HepG2 (cell line): ENCODE measurements at regions not wholly inside any gene's neighbourhood (a gene's known extent, or its start where the extent isn't known, plus 50 kb on each side); places are given as distances from the start of the nearest gene placed in this dataset.

ENCODE experiments used
- DPF2 ChIP-seq: sonication (generic); formaldehyde crosslinking; IDR thresholded peaks from 2 replicates; pipeline ENCODE4 v1.4.0; 2020; ENCODE audit warnings: mild to moderate bottlenecking, low read depth, missing genetic modification reagents, borderline replicate concordance
- EP300 ChIP-seq, 3 experiments: sonication (generic) in 1 of 3; formaldehyde crosslinking in 1 of 3; IDR thresholded peaks; 2 replicates each; pipeline versions ENCODE4 v1.5.1 to v1.6.1; 2011 to 2020; ENCODE audit warnings: low read depth in 2 of 3, low read length in 2 of 3, borderline replicate concordance in 1 of 3, improper control_type of control experiment in 1 of 3, mild to moderate bottlenecking in 1 of 3, missing genetic modification reagents in 1 of 3, moderate library complexity in 1 of 3
- FOXP4 ChIP-seq: sonication (generic); formaldehyde crosslinking; IDR thresholded peaks from 2 replicates; pipeline ENCODE4 v1.4.0; 2020; ENCODE audit warnings: missing genetic modification reagents
- GATAD2A ChIP-seq: IDR thresholded peaks from 2 replicates; pipeline ENCODE4 v1.6.1; 2016
- HMG20B ChIP-seq: conservative IDR thresholded peaks from 2 replicates; pipeline ENCODE4 v1.6.1; 2016; ENCODE audit warnings: missing genetic modification reagents, missing compliant biosample characterization
- KDM3A ChIP-seq: IDR thresholded peaks from 2 replicates; pipeline ENCODE4 v1.6.1; 2018; ENCODE audit warnings: low read depth, missing compliant biosample characterization
- KLF16 ChIP-seq, 2 experiments: sonication (generic) in 1 of 2; formaldehyde crosslinking in 1 of 2; IDR thresholded peaks; 2 replicates each; pipeline versions ENCODE4 v1.6.1 to v1.8.0; 2016 to 2023; ENCODE audit warnings: missing genetic modification reagents in 2 of 2, missing compliant biosample characterization in 1 of 2
- MEIS1 ChIP-seq: sonication (generic); formaldehyde crosslinking; IDR thresholded peaks from 2 replicates; pipeline ENCODE4 v1.9.0; 2021; ENCODE audit warnings: mild to moderate bottlenecking, missing genetic modification reagents, moderate library complexity, borderline replicate concordance
- RFX3 ChIP-seq: IDR thresholded peaks from 2 replicates; pipeline ENCODE4 v1.6.1; 2016; ENCODE audit warnings: missing biosample characterization, missing genetic modification reagents
- TBX2 ChIP-seq: sonication (generic); formaldehyde crosslinking; IDR thresholded peaks from 2 replicates; pipeline ENCODE4 v1.5.0; 2020; ENCODE audit warnings: missing genetic modification reagents, mild to moderate bottlenecking, borderline replicate concordance
- THRA ChIP-seq: sonication (generic); formaldehyde crosslinking; IDR thresholded peaks from 2 replicates; pipeline ENCODE4 v1.4.0; 2020; ENCODE audit warnings: missing genetic modification reagents, borderline replicate concordance
- ZBTB7B ChIP-seq: sonication (generic); formaldehyde crosslinking; IDR thresholded peaks from 2 replicates; pipeline ENCODE4 v1.4.0; 2020; ENCODE audit warnings: missing genetic modification reagents
- ZMYM3 ChIP-seq: sonication (generic); formaldehyde crosslinking; IDR thresholded peaks from 2 replicates; pipeline ENCODE4 v1.5.1; 2020; ENCODE audit warnings: mild to moderate bottlenecking, missing genetic modification reagents
- ZNF292 ChIP-seq: sonication (generic); formaldehyde crosslinking; IDR thresholded peaks from 2 replicates; pipeline ENCODE4 v1.8.1; 2022; ENCODE audit warnings: mild to moderate bottlenecking, low read depth, missing genetic modification reagents, borderline replicate concordance
- ZNF772 ChIP-seq: sonication (generic); formaldehyde crosslinking; IDR thresholded peaks from 2 replicates; pipeline ENCODE4 v1.5.0; 2020; ENCODE audit warnings: mild to moderate bottlenecking, missing genetic modification reagents
- TF ChIP-seq, protein P1 (sequence below): sonication (generic); formaldehyde crosslinking; IDR thresholded peaks from 2 replicates; pipeline ENCODE4 v1.4.0; 2020; ENCODE audit warnings: missing genetic modification reagents
- TF ChIP-seq, protein P2 (sequence below): sonication (generic); formaldehyde crosslinking; IDR thresholded peaks from 2 replicates; pipeline ENCODE4 v1.4.0; 2020; ENCODE audit warnings: missing genetic modification reagents
- TF ChIP-seq, protein P3 (sequence below): IDR thresholded peaks from 2 replicates; pipeline ENCODE4 v1.6.1; 2016; ENCODE audit warnings: mild to moderate bottlenecking

DNA sequence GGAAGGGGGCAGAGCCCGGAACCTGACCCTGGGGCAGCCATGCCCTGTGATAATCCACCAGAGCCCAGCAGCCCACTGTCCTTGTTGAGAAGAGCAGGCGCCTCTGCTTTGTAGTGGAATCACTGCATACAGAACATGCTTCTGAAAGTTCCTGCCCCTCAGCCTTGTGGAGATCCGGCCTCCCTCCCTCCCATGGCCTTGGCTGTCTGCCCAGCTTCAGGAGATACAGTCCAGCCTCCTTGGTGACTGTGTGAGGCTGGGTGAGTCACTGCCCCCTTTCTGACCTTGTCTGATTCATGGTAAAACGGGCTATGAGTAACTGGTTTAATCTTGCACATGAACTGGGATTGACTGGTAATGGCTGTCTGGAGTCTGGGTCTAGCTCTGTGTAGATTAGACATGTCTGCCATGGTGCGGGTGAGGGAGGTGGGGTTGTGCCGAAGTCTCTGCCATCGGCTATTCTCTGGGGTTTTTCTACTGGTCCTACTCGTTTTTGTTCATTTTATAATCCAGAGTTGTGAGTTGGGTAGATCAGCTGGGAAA, 144.0 kb upstream of the ZNF469 start (continued):
- peak; percentile 93 for TF ChIP-seq GATAD2A (CRISPR knock-in tag)
- TF ChIP-seq ZBTB7B = peak; percentile 71; the same call in 1 of the 2 replicates
- 0 out of 2 replicates have a peak, but pooled peaks have one; percentile 27 for TF ChIP-seq HMG20B
- peak; percentile 68; the same call in 1 of the 2 replicates for TF ChIP-seq ZMYM3
- 0 out of 4 replicates have a peak, but pooled peaks of 1 of the 2 experiments have one; percentile 27 for TF ChIP-seq EP300 (IDR thresholded peaks at IDR 0.05; ENCODE audit: low read depth in 2 of 2, low read length in 2 of 2)
- TF ChIP-seq EP300 (CRISPR knock-in tag; IDR thresholded peaks at IDR 0.05; ENCODE audit: borderline replicate concordance) = peak; percentile 47; the same call in 1 of the 2 replicates
- peak; percentile 36; the same call in 1 of the 2 replicates for TF ChIP-seq ZNF772
- TF ChIP-seq THRA (CRISPR knock-in tag) = peak; percentile 14; the same call in 1 of the 2 replicates
- TF ChIP-seq, protein P1, sequence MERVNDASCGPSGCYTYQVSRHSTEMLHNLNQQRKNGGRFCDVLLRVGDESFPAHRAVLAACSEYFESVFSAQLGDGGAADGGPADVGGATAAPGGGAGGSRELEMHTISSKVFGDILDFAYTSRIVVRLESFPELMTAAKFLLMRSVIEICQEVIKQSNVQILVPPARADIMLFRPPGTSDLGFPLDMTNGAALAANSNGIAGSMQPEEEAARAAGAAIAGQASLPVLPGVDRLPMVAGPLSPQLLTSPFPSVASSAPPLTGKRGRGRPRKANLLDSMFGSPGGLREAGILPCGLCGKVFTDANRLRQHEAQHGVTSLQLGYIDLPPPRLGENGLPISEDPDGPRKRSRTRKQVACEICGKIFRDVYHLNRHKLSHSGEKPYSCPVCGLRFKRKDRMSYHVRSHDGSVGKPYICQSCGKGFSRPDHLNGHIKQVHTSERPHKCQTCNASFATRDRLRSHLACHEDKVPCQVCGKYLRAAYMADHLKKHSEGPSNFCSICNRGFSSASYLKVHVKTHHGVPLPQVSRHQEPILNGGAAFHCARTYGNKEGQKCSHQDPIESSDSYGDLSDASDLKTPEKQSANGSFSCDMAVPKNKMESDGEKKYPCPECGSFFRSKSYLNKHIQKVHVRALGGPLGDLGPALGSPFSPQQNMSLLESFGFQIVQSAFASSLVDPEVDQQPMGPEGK = peak; percentile 80
- TF ChIP-seq, protein P2, sequence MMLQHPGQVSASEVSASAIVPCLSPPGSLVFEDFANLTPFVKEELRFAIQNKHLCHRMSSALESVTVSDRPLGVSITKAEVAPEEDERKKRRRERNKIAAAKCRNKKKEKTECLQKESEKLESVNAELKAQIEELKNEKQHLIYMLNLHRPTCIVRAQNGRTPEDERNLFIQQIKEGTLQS (CRISPR knock-in tag) = peak; percentile 72
- peak; percentile 68 for TF ChIP-seq FOXP4 (CRISPR knock-in tag)
- TF ChIP-seq, protein P3, sequence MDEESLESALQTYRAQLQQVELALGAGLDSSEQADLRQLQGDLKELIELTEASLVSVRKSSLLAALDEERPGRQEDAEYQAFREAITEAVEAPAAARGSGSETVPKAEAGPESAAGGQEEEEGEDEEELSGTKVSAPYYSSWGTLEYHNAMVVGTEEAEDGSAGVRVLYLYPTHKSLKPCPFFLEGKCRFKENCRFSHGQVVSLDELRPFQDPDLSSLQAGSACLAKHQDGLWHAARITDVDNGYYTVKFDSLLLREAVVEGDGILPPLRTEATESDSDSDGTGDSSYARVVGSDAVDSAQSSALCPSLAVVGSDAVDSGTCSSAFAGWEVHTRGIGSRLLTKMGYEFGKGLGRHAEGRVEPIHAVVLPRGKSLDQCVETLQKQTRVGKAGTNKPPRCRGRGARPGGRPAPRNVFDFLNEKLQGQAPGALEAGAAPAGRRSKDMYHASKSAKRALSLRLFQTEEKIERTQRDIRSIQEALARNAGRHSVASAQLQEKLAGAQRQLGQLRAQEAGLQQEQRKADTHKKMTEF (CRISPR knock-in tag) = peak; percentile 70
- TF ChIP-seq KLF16 (CRISPR knock-in tag; IDR thresholded peaks at IDR 0.05) = 0 out of 4 replicates have a peak, but pooled peaks of 1 of the 2 experiments have one; percentile 48
- TF ChIP-seq KDM3A (CRISPR knock-in tag) = peak; percentile 71; the same call in 1 of the 2 replicates
- TF ChIP-seq DPF2 = peak; percentile 60; the same call in 1 of the 2 replicates
- peak; percentile 56; the same call in 1 of the 2 replicates for TF ChIP-seq TBX2
- TF ChIP-seq RFX3 (CRISPR knock-in tag) = 0 out of 2 replicates have a peak, but pooled peaks have one; percentile 16
- 0 out of 2 replicates have a peak, but pooled peaks have one; percentile 31 for TF ChIP-seq MEIS1 (CRISPR knock-in tag)
- TF ChIP-seq ZNF292 (CRISPR knock-in tag) = peak; percentile 54; the same call in 1 of the 2 replicates
